ENCODE measurements at regions not wholly inside any gene's neighbourhood (a gene's known extent, or its start where the extent isn't known, plus 50 kb on each side); places are given as distances from the start of the nearest gene placed in this dataset.

DNA sequence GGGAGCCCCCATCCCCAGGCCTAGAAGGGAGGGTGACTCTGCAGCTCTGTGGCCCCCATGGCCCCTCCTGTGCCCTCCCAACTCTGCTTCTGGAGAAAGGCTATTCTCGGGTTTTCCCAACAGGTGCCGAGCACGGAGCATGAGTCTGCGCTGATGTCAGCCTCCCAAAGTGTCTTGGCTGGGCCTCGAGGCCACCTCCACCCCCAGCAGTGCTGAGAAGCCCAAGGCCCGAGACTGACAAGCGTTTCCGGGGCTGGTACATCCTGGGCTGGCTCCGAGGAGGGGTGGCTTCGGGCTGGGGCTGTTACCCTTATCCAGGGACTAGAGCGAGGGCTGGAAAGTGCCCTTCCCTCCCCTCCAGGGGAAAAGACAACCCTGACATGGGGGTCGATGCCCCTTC lies 60.2 kb upstream of the GATA5 start:
- H3K27me3 ChIP-seq (ENCODE audit: control insufficient read depth in 1 of 2, insufficient read depth in 2 of 2, low read length in 2 of 2) = no peaks in the 10 kb centered on the region
- H3K27ac ChIP-seq (ENCODE audit: low read depth in 1 of 2, low read length in 2 of 2) = no peak overlapping the region
- ATAC-seq (ENCODE audit: poor library complexity) (no peak), DNase-seq (no peak)
- Mint-ChIP-seq H3K27me3 (no peaks in the 10 kb centered on the region), H3K27ac (no peak overlapping the region), H3K4me1 (ENCODE audit: low read depth) (no peaks in the 10 kb centered on the region), H3K36me3 (ENCODE audit: low read depth) (no peaks in the 10 kb centered on the region), H3K4me3 (no peak overlapping the region), H3K9me3 (no peaks in the 10 kb centered on the region)
- H3K9me3 ChIP-seq (ENCODE audit: control insufficient read depth in 1 of 2, insufficient read depth in 1 of 2, low read length in 2 of 2) = peaks cover 0 to 4% of the 10 kb centered on the region in 2 experiments
- no peak for TF ChIP-seq CTCF (IDR thresholded peaks at IDR 0.05)
- POLR2A ChIA-PET = no interaction called here
- no peaks in the 10 kb centered on the region for H3K4me1 ChIP-seq (ENCODE audit: insufficient read depth, low read length)
- no peaks in the 10 kb centered on the region for H3K36me3 ChIP-seq (ENCODE audit: insufficient read depth, low read length)
- intact Hi-C loops (cut with DNase I, micrococcal nuclease) = no loop called here
- no peak overlapping the region for H3K4me3 ChIP-seq (ENCODE audit: low read length)
- CTCF ChIA-PET = no interaction called here

DNA sequence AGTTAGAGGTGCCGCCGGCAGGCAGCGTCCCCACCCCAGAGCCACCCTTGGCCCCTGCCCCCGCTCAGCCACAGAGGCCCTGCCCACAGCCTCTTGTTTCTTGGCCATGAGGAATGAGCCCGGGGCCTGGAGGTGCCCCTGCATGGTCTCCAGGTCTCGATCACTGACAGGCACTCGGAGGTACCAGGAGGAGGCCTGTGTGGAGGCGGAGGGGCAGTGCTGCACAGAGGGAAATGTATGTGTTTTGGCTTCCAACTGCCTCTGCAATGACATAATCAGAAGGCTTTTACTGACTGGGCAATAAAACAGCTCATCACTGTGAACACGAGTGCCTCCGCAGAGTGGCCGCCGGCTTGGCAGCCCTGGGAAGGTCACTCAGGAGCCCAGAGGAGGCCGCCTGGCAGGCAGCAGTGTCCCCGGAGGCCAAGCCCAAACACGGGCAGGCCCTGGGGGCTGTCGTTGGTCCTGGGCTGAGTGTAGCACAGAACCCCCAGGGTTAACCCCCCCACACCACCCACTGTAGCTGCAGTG lies 61.1 kb upstream of the GATA5 start:
- Histone ChIP-seq H3K4me3 (ENCODE audit: low read length) (no peak overlapping the region), H3K4me1 (ENCODE audit: insufficient read depth, low read length) (no peaks in the 10 kb centered on the region), H3K9me3 (ENCODE audit: control insufficient read depth in 1 of 2, insufficient read depth in 1 of 2, low read length in 2 of 2) (peaks cover 0 to 4% of the 10 kb centered on the region in 2 experiments), H3K27me3 (ENCODE audit: control insufficient read depth in 1 of 2, insufficient read depth in 2 of 2, low read length in 2 of 2) (no peaks in the 10 kb centered on the region), H3K27ac (ENCODE audit: low read depth in 1 of 2, low read length in 2 of 2) (no peak overlapping the region), H3K36me3 (ENCODE audit: insufficient read depth, low read length) (no peaks in the 10 kb centered on the region)
- no peak overlapping the region for H3K4me3 Mint-ChIP-seq
- TF ChIP-seq CTCF (IDR thresholded peaks at IDR 0.05) = no peak
- ChIA-PET CTCF (no interaction called here), POLR2A (no interaction called here)
- H3K27ac Mint-ChIP-seq = no peak overlapping the region
- ATAC-seq (ENCODE audit: poor library complexity) (no peak), DNase-seq (no peak)
- H3K36me3 Mint-ChIP-seq (ENCODE audit: low read depth) = no peaks in the 10 kb centered on the region
- H3K27me3 Mint-ChIP-seq = no peaks in the 10 kb centered on the region
- no peaks in the 10 kb centered on the region for H3K4me1 Mint-ChIP-seq (ENCODE audit: low read depth)
- intact Hi-C loops (cut with DNase I, micrococcal nuclease) = no loop called here
- no peaks in the 10 kb centered on the region for H3K9me3 Mint-ChIP-seq

GRCh38 chr20:62537649-62538292 lies 62.0 kb upstream of the GATA5 start:
- Mint-ChIP-seq H3K4me3 (no peak overlapping the region), H3K4me1 (ENCODE audit: low read depth) (no peaks in the 10 kb centered on the region), H3K27me3 (no peaks in the 10 kb centered on the region), H3K9me3 (no peaks in the 10 kb centered on the region), H3K27ac (no peak overlapping the region), H3K36me3 (ENCODE audit: low read depth) (no peaks in the 10 kb centered on the region)
- H3K4me3 ChIP-seq (ENCODE audit: low read length) = no peak overlapping the region
- peaks cover 0 to 4% of the 10 kb centered on the region in 2 experiments for H3K9me3 ChIP-seq (ENCODE audit: control insufficient read depth in 1 of 2, insufficient read depth in 1 of 2, low read length in 2 of 2)
- no peaks in the 10 kb centered on the region for H3K36me3 ChIP-seq (ENCODE audit: insufficient read depth, low read length)
- H3K27ac ChIP-seq (ENCODE audit: low read depth in 1 of 2, low read length in 2 of 2) = no peak overlapping the region
- no peak for ATAC-seq (ENCODE audit: poor library complexity)
- H3K4me1 ChIP-seq (ENCODE audit: insufficient read depth, low read length) = no peaks in the 10 kb centered on the region
- TF ChIP-seq CTCF (IDR thresholded peaks at IDR 0.05) = no peak
- intact Hi-C loops (cut with DNase I, micrococcal nuclease) = no loop called here
- CTCF ChIA-PET = no interaction called here
- POLR2A ChIA-PET = no interaction called here
- no peaks in the 10 kb centered on the region for H3K27me3 ChIP-seq (ENCODE audit: control insufficient read depth in 1 of 2, insufficient read depth in 2 of 2, low read length in 2 of 2)
- no peak for DNase-seq
